GM18502 (cell line): ENCODE measurements at regions not wholly inside any gene's neighbourhood (a gene's known extent, or its start where the extent isn't known, plus 50 kb on each side); places are given as distances from the start of the nearest gene placed in this dataset.

ENCODE experiments used
- ATAC-seq: cut with Tn5 transposase; IDR thresholded peaks from one replicate; pipeline ENCODE4 v1.9.1; 2021; ENCODE audit warnings: mild to moderate bottlenecking; ENCODE audit not compliant: unreplicated experiment, poor library complexity

DNA sequence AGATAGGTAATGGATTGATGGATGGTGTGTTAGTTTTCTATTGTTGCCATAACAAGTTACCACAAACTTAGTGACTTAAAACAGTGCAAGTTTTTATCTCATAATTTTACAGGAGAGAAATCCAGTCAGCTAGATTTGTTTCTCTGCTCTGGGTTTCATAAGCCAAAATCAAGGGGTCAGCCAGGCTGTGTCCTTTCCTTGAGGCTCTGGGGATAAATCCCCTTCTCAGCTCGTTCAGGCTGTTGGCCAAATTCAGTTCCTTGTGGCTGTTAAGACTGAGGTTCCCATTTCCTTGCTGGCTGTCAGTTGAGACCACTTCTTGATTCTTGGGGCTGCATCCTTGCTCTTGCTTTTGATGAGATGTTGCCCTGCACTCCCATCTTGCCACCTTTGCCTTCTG, 204.9 kb upstream of the CDH13 start:
- no peak for ATAC-seq

DNA sequence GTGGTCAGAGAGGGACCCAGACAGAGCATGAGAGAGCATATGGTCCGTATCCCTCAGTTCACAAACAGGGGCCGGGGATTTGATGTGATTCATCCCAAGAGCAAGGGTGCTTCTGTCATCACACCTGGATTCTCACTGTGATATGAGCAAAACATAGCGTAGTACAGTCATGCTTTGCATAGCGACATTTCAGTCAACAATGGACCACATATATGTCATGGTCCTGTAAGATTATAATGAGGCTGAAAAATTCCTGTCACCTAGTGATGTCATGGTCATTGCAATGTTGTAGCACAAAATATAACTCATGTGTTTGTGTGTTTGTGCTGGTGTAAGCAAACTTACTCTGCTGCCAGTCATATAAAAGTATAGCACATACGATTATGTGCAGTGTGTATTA, 207.4 kb upstream of the CDH13 start:
- no peak for ATAC-seq

- ATAC-seq = no peak
Measured at GRCh38 chr16:82414476-82414875, 212.3 kb upstream of the CDH13 start.

DNA sequence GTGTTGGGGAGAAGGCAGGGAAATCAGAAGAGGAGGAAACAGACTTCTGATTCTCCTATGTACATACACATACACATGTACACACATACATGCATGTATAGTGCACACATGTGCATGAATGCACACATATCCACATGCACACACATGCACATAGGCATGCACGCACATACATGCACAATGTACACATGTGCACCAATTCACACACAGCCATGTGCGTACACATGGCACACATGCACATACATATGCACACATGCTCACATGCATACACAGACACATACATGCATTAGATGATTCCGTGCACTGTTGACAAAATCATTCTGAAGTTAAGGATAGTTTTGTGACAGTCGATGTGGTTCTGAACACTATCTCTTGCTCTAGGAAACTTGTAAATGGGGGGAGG, 214.0 kb upstream of the CDH13 start:
- ATAC-seq = no peak

- ATAC-seq = no peak
Measured at GRCh38 chr16:82405736-82406135, 221.0 kb upstream of the CDH13 start.

GRCh38 chr16:82404586-82405315, 222.0 kb upstream of the CDH13 start:
- no peak for ATAC-seq

- ATAC-seq = no peak
Measured at GRCh38 chr16:82402665-82403218, 224.0 kb upstream of the CDH13 start.

DNA sequence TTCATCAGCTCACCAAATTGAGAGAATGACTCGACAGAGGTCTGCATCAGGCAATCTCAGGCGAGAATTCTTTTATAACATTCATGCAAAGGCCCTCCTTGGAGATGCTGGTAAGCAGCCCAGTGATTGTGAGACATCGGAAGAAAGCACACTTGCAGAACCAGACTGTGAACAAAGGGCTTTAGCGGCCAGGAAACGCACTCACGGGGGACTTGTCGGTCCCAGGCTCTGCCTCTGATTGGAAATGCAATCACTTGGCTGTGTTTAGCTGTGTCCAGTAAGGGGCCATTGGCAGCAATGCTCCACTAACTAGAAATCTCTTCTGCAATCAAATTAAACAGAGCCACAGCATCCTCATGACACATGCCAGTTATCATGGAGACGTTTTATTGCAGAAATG, 226.7 kb upstream of the CDH13 start:
- no peak for ATAC-seq

GRCh38 chr16:82396509-82396908, 226.5 kb upstream of the MPHOSPH6 start:
- ATAC-seq = no peak

DNA sequence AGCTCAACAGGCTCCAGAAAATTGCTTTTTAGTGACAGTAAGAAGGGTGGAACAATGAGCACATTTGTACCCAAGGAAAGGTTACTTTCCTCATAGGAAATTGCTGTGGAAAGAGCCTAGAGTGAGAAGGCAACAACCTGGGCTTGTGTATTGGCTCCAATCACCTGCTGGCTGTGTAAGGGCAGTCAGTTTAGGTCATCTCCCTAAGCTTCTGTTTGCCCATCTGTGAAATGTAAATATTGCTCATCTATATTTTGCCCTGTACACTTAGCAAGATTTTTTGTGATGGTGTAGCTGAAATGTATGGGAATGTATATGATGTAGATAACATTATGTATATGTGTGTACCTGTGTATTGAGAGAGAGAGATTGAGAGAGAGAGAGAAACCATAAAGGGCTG, 225.2 kb upstream of the MPHOSPH6 start:
- no peak for ATAC-seq

- ATAC-seq = no peak
Measured at GRCh38 chr16:82391690-82392089, 221.7 kb upstream of the MPHOSPH6 start.

DNA sequence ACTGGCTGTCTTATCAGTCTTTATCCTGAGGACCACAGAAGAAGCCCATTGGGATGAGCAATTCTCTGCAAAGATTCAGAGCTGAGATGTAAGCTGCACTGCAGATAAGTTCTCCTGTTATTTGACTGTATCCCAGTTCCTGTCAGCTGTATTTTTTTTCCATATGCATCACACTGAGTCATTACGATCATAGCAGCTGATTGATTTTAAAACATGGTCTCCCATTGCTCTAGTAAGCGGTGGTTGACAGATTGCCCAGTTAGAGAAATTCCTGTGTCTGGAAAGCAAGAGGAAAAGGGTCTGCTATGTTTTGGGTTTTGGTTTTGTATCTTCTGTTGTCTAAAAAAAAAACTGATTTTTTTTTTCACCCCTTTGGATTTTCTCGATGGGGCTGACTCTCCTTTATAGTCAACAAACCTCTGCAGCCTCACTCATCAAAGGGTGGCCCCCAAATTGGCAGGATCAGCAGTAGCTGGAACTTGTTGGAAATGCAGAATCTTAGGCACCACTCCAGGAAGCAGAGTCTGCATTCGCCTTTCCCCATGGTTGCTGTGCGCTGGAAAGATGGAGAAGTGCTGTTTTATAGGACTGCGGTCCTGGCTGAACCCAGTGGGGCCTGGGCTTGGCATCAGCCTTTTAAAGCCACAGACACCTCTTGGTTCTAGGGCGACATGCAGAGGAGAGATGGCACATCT, 220.1 kb upstream of the MPHOSPH6 start:
- ATAC-seq = no peak

- ATAC-seq = no peak
Measured at GRCh38 chr16:82386761-82387160, 216.7 kb upstream of the MPHOSPH6 start.

DNA sequence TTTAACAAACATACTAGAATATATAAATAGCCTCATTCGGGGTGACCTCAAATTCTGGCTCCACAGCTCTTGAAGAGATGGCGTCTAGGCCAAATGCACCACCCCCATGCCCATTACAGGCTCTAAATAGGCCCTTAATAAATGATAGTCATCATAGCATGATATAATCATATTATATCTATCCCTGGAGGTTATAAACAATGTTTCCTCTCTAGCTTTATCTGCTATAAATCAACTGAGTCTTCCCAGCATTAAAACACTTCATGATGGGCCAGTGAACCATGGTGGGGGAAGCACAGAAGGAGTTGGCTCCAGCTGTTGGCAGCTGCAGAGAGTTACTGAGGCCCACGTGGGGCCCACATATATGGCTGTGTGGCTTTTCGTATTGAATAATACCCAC, 214.9 kb upstream of the MPHOSPH6 start:
- no peak for ATAC-seq

- no peak for ATAC-seq
Measured at GRCh38 chr16:82384017-82384416, 214.0 kb upstream of the MPHOSPH6 start.

- ATAC-seq = no peak
Measured at GRCh38 chr16:82382521-82382920, 212.5 kb upstream of the MPHOSPH6 start.

DNA sequence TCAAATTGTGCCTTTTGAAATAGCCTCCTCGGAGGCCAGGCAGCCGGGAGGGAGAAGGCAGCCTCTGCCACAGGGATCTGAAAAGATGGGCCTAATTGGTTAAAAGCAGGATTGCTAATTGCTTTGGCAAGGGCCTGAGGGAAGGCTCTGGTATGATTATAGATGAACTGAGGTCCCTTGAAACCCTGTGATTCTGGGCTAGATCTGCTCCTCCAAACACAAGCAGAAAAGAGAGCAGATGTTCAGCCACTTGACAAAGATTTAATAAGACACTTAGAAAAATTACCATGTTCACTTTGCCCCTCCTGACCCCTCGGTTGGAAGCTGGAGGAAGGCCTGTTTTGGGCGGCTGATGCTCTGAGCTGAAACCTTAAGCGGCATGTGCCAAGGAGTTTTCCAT, 209.5 kb upstream of the MPHOSPH6 start:
- no peak for ATAC-seq

- ATAC-seq = no peak
Measured at GRCh38 chr16:82373976-82374375, 204.0 kb upstream of the MPHOSPH6 start.

- no peak for ATAC-seq
Measured at GRCh38 chr16:82370282-82370681, 200.3 kb upstream of the MPHOSPH6 start.

DNA sequence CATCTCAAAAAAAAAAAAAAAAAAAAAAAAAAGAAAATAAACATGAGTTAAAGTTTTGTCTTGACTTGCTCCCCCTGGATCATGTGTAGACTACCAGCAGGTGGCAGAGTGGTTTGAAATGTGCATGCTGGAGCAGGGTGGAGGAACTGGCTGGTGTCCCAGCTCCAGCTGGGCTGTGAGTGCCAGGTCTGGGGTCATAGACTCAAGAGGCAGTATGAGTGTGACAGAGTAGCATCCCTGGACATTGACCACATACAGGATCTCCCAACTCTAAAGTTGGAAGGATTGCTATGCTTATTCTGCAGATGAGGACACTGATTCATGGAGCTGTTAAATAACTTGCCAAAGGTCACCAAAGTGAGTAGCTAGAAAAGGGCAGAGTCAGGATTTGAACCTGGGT, 198.0 kb upstream of the MPHOSPH6 start:
- no peak for ATAC-seq

DNA sequence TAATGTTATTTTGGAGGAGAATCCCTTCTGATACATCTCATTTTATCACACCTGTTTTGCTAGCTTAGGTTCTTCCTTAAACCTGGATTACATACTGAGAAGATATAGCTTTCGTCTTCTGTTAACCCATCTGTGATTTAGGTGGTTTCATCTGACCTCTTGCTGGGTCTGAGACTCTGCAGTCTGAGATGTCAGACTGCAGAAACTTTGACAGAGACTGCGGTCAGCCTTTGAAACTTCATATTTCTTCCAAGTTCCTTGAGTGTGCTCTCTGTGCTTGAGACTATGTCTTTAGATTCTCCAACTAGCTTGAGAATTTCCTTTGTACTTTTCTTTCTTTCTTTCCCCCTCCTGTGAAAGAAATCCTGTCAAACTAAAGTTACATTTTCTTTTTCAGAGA, 196.4 kb upstream of the MPHOSPH6 start:
- no peak for ATAC-seq

- ATAC-seq = no peak
Measured at GRCh38 chr16:82364690-82365089, 194.7 kb upstream of the MPHOSPH6 start.
